Caco-2 (cell line): ENCODE measurements at regions not wholly inside any gene's neighbourhood (a gene's known extent, or its start where the extent isn't known, plus 50 kb on each side); places are given as distances from the start of the nearest gene placed in this dataset.

Source experiments
- BruUV-seq: library from RNA; stranded (reverse); fragments of 400-500 nt; replicated peaks from 2 replicates; lab custom pipeline; 2021; lab: Mats Ljungman, UMichigan
- CTCF ChIA-PET: fragments of 300-600 bp; sonication (Branson Sonifier 250); formaldehyde crosslinking; loops from one replicate; lab custom pipeline; 2022; ENCODE audit warnings: antibody characterized with exemption; lab: Charles Lee
- POLR2A ChIA-PET: fragments of 300-600 bp; sonication (Branson Sonifier 250); formaldehyde crosslinking; loops from one replicate; lab custom pipeline; 2022; ENCODE audit warnings: antibody characterized with exemption; lab: Charles Lee
- DNase-seq, 2 experiments: peaks; one replicate each; pipeline versions ENCODE4 v3.0.0 to v3.0.0-alpha.2; 2020 to 2022
- H3K27me3 ChIP-seq: replicated peaks from 2 replicates; pipeline ENCODE4 v1.6.0; 2011; ENCODE audit warnings: low read length; ENCODE audit not compliant: control insufficient read depth, insufficient read depth
- H3K36me3 ChIP-seq: 2 replicates; pipeline ENCODE4 v1.5.1; 2011; ENCODE audit warnings: low read length; ENCODE audit not compliant: control insufficient read depth, insufficient read depth
- H3K4me1 ChIP-seq: fragments of 250-450 bp; sonication (Bioruptor Pico); 2 replicates; pipeline ENCODE4 v1.5.1; 2020; ENCODE audit warnings: mild to moderate bottlenecking
- H3K4me3 ChIP-seq: 2 replicates; pipeline ENCODE4 v1.5.1; 2011; ENCODE audit warnings: low read depth, mild to moderate bottlenecking, control low read depth, low read length
- H3K9me3 ChIP-seq: fragments of 250-450 bp; sonication (Bioruptor Pico); 2 replicates; pipeline ENCODE4 v1.5.1; 2020; ENCODE audit warnings: mild to moderate bottlenecking, moderate library complexity
- H3K27ac Mint-ChIP-seq: one replicate; pipeline ENCODE4 v1.8.0; 2022; ENCODE audit warnings: mixed read lengths; ENCODE audit not compliant: unreplicated experiment
- H3K27me3 Mint-ChIP-seq: one replicate; pipeline ENCODE4 v1.8.0; 2022; ENCODE audit warnings: mixed read lengths; ENCODE audit not compliant: insufficient read depth, unreplicated experiment
- H3K36me3 Mint-ChIP-seq: one replicate; pipeline ENCODE4 v1.8.0; 2022; ENCODE audit warnings: mild to moderate bottlenecking, mixed read lengths; ENCODE audit not compliant: insufficient read depth, unreplicated experiment
- H3K4me1 Mint-ChIP-seq: one replicate; pipeline ENCODE4 v1.8.0; 2022; ENCODE audit warnings: low read depth, mixed read lengths; ENCODE audit not compliant: unreplicated experiment
- H3K4me3 Mint-ChIP-seq: one replicate; pipeline ENCODE4 v1.8.0; 2022; ENCODE audit warnings: mild to moderate bottlenecking, moderate library complexity, mixed read lengths; ENCODE audit not compliant: unreplicated experiment
- H3K9me3 Mint-ChIP-seq: one replicate; pipeline ENCODE4 v1.8.0; 2022; ENCODE audit warnings: mixed read lengths; ENCODE audit not compliant: unreplicated experiment
- CTCF ChIP-seq, 2 experiments: fragments of 200-600 bp in 1 of 2; IDR thresholded peaks; 1 replicate in 1 of 2; 2 replicates in 1 of 2; pipeline versions ENCODE4 v1.5.1 to v1.8.0; 2011 to 2022; ENCODE audit warnings: antibody characterized with exemption in 1 of 2, control low read depth in 1 of 2, inconsistent platforms in 1 of 2, low read depth in 1 of 2, low read length in 1 of 2, mild to moderate bottlenecking in 1 of 2, moderate library complexity in 1 of 2; ENCODE audit not compliant: insufficient read depth in 1 of 2, severe bottlenecking in 1 of 2, unreplicated experiment in 1 of 2
- intact Hi-C: fragments of 100-400 bp; cut with micrococcal nuclease; formaldehyde crosslinking; loops from one replicate; pipeline ENCODE4 v1.10.0; 2022; ENCODE audit not compliant: unreplicated experiment

- no peak overlapping the region for H3K27ac Mint-ChIP-seq
- no peaks in the 10 kb centered on the region for H3K9me3 ChIP-seq
- no peaks in the 10 kb centered on the region for H3K4me1 ChIP-seq
- no peak overlapping the region for H3K4me3 ChIP-seq
- H3K27me3 ChIP-seq = no peaks in the 10 kb centered on the region
- H3K9me3 Mint-ChIP-seq = no peaks in the 10 kb centered on the region
- no peaks in the 10 kb centered on the region for H3K4me1 Mint-ChIP-seq
- no peak for TF ChIP-seq CTCF (IDR thresholded peaks at IDR 0.05; ENCODE audit: insufficient read depth in 1 of 2, low read depth in 1 of 2, low read length in 1 of 2, severe bottlenecking in 1 of 2, unreplicated experiment in 1 of 2)
- ChIA-PET CTCF (no interaction called here), POLR2A (no interaction called here)
- peaks cover 4% of the 10 kb centered on the region for H3K27me3 Mint-ChIP-seq
- intact Hi-C loops = no loop called here
- H3K4me3 Mint-ChIP-seq = no peak overlapping the region
- no peak for DNase-seq
- no peaks in the 10 kb centered on the region for H3K36me3 Mint-ChIP-seq
- H3K36me3 ChIP-seq = no peaks in the 10 kb centered on the region
- BruUV-seq = no TSS peak
These were observed 358.8 kb upstream of the ARRDC3 start for GRCh38 chr5:91741764-91742505.

GRCh38 chr5:91730026-91730425 is 346.9 kb upstream of the ARRDC3 start:
- H3K4me3 Mint-ChIP-seq = no peak overlapping the region
- POLR2A ChIA-PET = no interaction called here
- no TSS peak for BruUV-seq

GRCh38 chr5:91727463-91727862 is 344.3 kb upstream of the ARRDC3 start:
- H3K4me3 Mint-ChIP-seq = no peak overlapping the region
- H3K4me1 Mint-ChIP-seq = no peaks in the 10 kb centered on the region

More at GRCh38 chr5:91730026-91730425, 346.9 kb upstream of the ARRDC3 start:
- Mint-ChIP-seq H3K27me3 (no peaks in the 10 kb centered on the region), H3K36me3 (no peaks in the 10 kb centered on the region), H3K27ac (no peak overlapping the region), H3K4me1 (no peaks in the 10 kb centered on the region), H3K9me3 (no peaks in the 10 kb centered on the region)
- Histone ChIP-seq H3K4me3 (no peak overlapping the region), H3K27me3 (no peaks in the 10 kb centered on the region), H3K9me3 (no peaks in the 10 kb centered on the region), H3K36me3 (no peaks in the 10 kb centered on the region), H3K4me1 (no peaks in the 10 kb centered on the region)
- no peak for DNase-seq
- CTCF ChIA-PET = interaction anchor here (0.7 kb wide), 1 partner anchor 55 kb away, joined by 3 read pairs; no protein-coding TSS in a partner anchor
- intact Hi-C loops = no loop called here
- no peak for TF ChIP-seq CTCF (IDR thresholded peaks at IDR 0.05; ENCODE audit: insufficient read depth in 1 of 2, low read depth in 1 of 2, low read length in 1 of 2, severe bottlenecking in 1 of 2, unreplicated experiment in 1 of 2)

More at GRCh38 chr5:91727463-91727862, 344.3 kb upstream of the ARRDC3 start:
- intact Hi-C loops = no loop called here
- Mint-ChIP-seq H3K36me3 (no peaks in the 10 kb centered on the region), H3K27me3 (no peaks in the 10 kb centered on the region), H3K27ac (no peak overlapping the region), H3K9me3 (no peaks in the 10 kb centered on the region)
- H3K4me1 ChIP-seq = no peaks in the 10 kb centered on the region
- H3K4me3 ChIP-seq = no peak overlapping the region
- no peaks in the 10 kb centered on the region for H3K27me3 ChIP-seq
- CTCF ChIA-PET = no interaction called here
- no peak for TF ChIP-seq CTCF (IDR thresholded peaks at IDR 0.05; ENCODE audit: insufficient read depth in 1 of 2, low read depth in 1 of 2, low read length in 1 of 2, severe bottlenecking in 1 of 2, unreplicated experiment in 1 of 2)
- BruUV-seq = no TSS peak
- POLR2A ChIA-PET = no interaction called here
- no peaks in the 10 kb centered on the region for H3K36me3 ChIP-seq
- no peaks in the 10 kb centered on the region for H3K9me3 ChIP-seq
- DNase-seq = no peak
